ENCODE measurements at regions not wholly inside any gene's neighbourhood (a gene's known extent, or its start where the extent isn't known, plus 50 kb on each side); places are given as distances from the start of the nearest gene placed in this dataset.

DNA sequence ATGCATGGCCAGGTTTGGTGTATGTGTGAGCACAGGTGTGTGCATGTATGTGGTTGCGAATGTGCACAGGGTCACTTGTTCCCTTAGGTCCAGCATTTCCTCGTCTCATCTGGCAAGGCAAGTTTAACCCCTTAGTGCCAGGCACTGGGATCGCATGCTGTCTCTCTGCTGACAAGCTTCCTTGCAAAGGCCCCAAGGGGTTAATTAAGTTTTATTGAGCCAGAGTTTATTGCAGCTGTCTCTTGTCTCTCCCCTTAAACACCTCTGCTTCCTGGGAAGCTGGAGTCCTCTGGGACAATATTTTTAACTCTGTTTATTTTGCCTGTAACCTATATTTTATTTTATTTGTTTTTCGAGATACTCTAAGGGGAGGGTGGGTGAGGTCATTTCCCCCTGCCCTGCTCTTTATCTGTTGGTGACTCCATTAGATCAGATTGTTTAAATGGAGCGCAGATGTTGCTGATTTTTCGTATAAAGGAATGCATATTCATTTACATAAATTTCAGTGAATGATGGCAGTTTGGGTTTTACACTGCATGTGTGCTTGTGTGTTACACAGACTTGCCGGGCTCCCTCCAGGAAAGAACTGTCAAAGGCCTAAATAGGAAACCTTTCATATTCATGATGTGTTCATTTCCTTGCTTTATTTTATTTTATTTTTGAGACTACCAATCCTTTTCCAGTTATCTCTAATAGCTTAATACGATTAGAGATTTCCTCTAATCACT, 99.7 kb downstream of the CBLN1 start:
- DNase-seq: no peak

DNA sequence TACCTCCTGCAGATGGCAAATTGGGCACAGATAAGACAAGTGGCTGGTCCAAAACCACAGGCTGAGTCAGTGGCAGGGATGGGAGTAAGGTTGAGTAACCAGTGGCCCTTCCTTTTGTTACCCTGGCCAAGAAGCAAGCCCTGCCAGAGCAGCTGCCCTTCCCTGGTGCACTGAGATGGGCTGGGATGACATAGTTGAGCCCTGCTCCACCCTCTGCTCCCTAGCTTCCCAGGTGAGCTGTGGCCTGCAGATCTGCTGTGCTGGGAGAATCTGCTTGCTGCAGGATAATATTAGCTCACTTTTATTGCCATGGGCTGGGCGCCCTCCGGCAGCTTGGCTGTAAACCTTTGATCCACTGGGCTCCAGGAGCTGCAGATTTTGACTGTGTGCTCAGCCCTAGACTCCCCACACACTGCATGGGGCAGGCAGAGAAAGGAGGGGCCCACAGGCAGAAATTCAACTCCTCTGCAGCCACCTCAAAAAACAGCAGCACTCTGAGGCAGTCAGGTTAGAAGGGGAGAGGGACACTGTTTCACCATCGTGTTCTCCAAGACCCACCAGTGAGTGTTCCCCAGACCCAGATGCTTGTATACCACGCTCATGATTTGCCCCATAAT, 101.8 kb downstream of the CBLN1 start:
- H3K27ac ChIP-seq (ENCODE audit: low read length): no peak overlapping the region
- H3K9me3 ChIP-seq (ENCODE audit: control insufficient read depth, low read length): no peaks in the 10 kb centered on the region
- H3K4me1 ChIP-seq (ENCODE audit: control insufficient read depth, insufficient read depth, low read length): no peaks in the 10 kb centered on the region
- no peak for DNase-seq
- H3K27me3 ChIP-seq (ENCODE audit: control insufficient read depth, insufficient read depth): no peaks in the 10 kb centered on the region
- no peak overlapping the region for H3K4me3 ChIP-seq (ENCODE audit: low read length)
- 56% methylated on average over 4 of the region's 4 CpGs for WGBS
- ATAC-seq: no peak
- intact Hi-C loops (cut with DNase I): no loop called here

More for the DNA sequence above, 99.7 kb downstream of the CBLN1 start:
- intact Hi-C loops (cut with DNase I): no loop called here
- no peaks in the 10 kb centered on the region for H3K4me1 ChIP-seq (ENCODE audit: control insufficient read depth, insufficient read depth, low read length)
- WGBS: 30% methylated on average over 8 of the region's 8 CpGs
- no peaks in the 10 kb centered on the region for H3K27me3 ChIP-seq (ENCODE audit: control insufficient read depth, insufficient read depth)
- H3K9me3 ChIP-seq (ENCODE audit: control insufficient read depth, low read length): no peaks in the 10 kb centered on the region
- no peak for ATAC-seq
- H3K4me3 ChIP-seq (ENCODE audit: low read length): no peak overlapping the region
- no peak overlapping the region for H3K27ac ChIP-seq (ENCODE audit: low read length)

DNA sequence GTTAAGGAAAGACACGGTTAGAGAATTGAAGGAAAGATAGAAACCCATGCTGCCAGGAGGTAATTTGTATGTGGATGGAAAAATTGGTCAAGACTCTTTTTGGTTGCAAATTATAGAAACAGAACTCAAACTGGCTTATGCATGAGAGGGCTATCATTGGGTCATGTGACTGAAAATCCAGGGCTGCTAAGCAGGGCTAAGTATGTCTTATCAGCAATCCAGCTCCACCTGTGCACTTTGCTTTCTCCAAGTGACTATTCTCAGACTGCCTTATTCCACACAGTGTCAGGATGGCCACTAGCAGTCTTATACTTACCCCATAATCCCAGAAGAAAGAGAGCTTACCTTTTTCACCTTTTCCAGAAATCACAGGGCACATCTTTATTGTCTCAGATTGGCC, 113.5 kb downstream of the CBLN1 start:
- WGBS: 81% methylated on average over 1 of the region's 1 CpG
- no peak for DNase-seq
- Histone ChIP-seq H3K9me3 (ENCODE audit: control insufficient read depth, low read length) (no peaks in the 10 kb centered on the region), H3K4me3 (ENCODE audit: low read length) (no peak overlapping the region), H3K27me3 (ENCODE audit: control insufficient read depth, insufficient read depth) (peaks cover 2% of the 10 kb centered on the region), H3K4me1 (ENCODE audit: control insufficient read depth, insufficient read depth, low read length) (no peaks in the 10 kb centered on the region), H3K27ac (ENCODE audit: low read length) (no peak overlapping the region)
- intact Hi-C loops (cut with DNase I): no loop called here
- ATAC-seq: no peak

DNA sequence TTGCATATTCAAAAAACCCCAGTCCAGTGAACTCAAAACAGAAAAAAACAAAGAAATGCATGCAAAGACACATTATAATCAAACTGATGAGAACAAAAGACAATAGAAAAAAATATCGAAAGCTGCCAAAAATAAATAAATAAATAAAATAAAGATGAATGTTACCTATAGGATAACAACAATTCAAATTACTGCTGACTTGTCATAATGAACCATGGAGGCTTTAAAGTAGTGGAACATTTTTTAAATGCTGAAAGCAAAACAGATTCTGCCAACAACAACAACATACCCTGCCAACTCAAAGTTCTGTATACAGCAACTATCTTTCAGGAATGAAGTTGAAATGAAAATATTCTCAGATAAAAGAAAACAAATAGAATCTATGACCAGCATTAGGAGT, 116.6 kb downstream of the CBLN1 start:
- H3K27ac ChIP-seq (ENCODE audit: low read length): no peak overlapping the region
- no peak for DNase-seq
- whole genome bisulfite sequencing: 94% methylated on average over 1 of the region's 1 CpG
- H3K27me3 ChIP-seq (ENCODE audit: control insufficient read depth, insufficient read depth): peaks cover 2% of the 10 kb centered on the region
- no peaks in the 10 kb centered on the region for H3K4me1 ChIP-seq (ENCODE audit: control insufficient read depth, insufficient read depth, low read length)
- no peak for ATAC-seq
- H3K4me3 ChIP-seq (ENCODE audit: low read length): no peak overlapping the region
- intact Hi-C loops (cut with DNase I): no loop called here
- no peaks in the 10 kb centered on the region for H3K9me3 ChIP-seq (ENCODE audit: control insufficient read depth, low read length)

DNA sequence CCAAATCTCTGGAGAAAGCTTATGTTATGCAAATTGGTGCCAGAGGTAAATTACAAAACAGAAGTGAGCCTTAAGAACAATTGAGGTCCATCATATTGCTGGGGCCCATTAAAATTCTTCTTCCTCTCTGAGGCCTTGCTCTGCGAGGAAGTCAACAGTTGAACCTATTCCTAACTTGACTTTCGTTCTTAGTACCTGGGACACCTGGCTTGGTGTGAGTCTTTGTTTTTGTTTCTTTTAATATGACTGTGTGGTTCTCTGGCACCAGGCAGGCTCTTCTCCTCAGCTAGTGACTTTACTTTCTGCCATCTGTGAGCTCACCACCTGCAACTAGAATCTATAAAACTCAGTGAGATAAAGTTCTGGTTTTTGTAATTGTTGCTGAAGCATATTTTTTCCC, 120.4 kb downstream of the CBLN1 start:
- no peak for DNase-seq
- 79% methylated on average over 2 of the region's 2 CpGs for WGBS
- H3K27ac ChIP-seq (ENCODE audit: low read length): no peak overlapping the region
- no peaks in the 10 kb centered on the region for H3K27me3 ChIP-seq (ENCODE audit: control insufficient read depth, insufficient read depth)
- H3K4me3 ChIP-seq (ENCODE audit: low read length): no peak overlapping the region
- no peaks in the 10 kb centered on the region for H3K9me3 ChIP-seq (ENCODE audit: control insufficient read depth, low read length)
- intact Hi-C loops (cut with DNase I): no loop called here
- no peaks in the 10 kb centered on the region for H3K4me1 ChIP-seq (ENCODE audit: control insufficient read depth, insufficient read depth, low read length)
- ATAC-seq: no peak

DNA sequence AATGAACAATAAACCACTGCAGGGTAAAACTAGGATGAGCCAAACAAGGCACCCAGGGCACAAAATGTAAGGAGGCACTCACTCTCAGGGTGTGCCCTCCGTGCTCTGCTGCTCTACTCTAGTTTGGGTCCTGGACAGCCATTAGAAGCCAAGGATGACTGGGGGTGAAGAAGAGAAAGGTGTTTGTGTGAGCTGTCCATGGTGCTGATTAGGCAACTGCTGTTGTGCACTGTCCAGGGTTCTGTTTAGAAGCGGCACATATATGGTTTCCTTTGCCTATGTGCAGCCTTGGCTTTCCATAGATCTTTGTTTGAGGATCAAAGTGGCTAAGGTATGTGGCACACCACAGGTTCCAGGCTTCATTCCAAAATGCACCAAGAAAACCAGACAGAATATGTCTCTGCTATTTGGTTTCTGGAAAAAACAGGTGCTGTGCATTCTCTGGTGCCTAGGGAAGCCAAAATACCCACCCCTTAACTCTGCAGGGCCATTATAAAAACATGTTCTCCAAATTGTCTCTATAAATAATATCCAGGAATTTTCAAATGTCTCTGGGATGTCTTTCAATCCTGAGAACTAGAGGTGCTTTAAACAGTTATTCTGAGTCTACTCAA, 123.5 kb downstream of the CBLN1 start:
- 17% methylated on average over 2 of the region's 2 CpGs for WGBS
- ATAC-seq: no peak
- DNase-seq: no peak

DNA sequence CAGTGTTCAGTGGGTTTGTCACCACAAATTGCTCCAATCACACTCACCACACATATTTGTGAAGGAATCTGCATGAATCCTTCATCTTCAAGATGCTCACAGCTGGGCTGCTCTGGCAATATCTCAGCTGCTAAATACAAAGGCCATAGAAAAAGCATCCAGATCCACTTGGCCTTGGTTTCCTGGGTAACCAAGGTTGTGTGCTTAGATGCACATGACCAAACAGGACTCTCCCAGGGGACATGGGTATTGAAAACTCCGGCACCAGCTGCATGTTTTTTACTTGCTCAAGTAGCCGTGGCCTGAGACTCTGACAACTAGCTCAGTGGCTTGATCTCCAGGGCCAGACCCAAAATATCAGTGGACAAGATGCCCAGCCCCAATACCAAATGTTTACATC, 131.3 kb downstream of the CBLN1 start:
- no peak overlapping the region for H3K27ac ChIP-seq (ENCODE audit: low read length)
- DNase-seq (no peak), ATAC-seq (no peak)
- no peaks in the 10 kb centered on the region for H3K4me1 ChIP-seq (ENCODE audit: control insufficient read depth, insufficient read depth, low read length)
- no peaks in the 10 kb centered on the region for H3K27me3 ChIP-seq (ENCODE audit: control insufficient read depth, insufficient read depth)
- H3K9me3 ChIP-seq (ENCODE audit: control insufficient read depth, low read length): no peaks in the 10 kb centered on the region
- intact Hi-C loops (cut with DNase I): no loop called here
- WGBS: 36% methylated on average over 2 of the region's 2 CpGs
- H3K4me3 ChIP-seq (ENCODE audit: low read length): no peak overlapping the region

More for the DNA sequence above, 123.5 kb downstream of the CBLN1 start:
- Histone ChIP-seq H3K4me1 (ENCODE audit: control insufficient read depth, insufficient read depth, low read length) (no peaks in the 10 kb centered on the region), H3K27ac (ENCODE audit: low read length) (no peak overlapping the region), H3K27me3 (ENCODE audit: control insufficient read depth, insufficient read depth) (no peaks in the 10 kb centered on the region), H3K9me3 (ENCODE audit: control insufficient read depth, low read length) (no peaks in the 10 kb centered on the region), H3K4me3 (ENCODE audit: low read length) (no peak overlapping the region)
- intact Hi-C loops (cut with DNase I): no loop called here

DNA sequence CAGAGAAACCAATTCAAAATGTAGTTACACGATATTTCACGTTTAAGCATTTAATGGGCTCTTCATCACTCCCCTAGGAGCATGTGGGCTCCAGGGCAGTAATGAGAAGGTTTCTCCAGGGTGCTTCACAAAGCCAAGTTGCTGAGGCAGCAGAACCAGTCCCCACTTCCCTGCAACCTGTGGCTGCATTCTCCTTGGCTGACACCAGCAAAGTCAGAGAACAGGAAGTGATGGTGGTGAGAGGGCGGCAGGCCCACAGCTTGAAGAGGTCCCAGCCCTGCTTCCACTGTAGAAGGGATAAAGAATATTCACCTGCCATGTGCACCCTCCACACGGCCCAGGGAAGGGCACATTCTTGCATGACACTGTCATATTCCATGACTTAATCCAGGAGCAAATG, 133.2 kb downstream of the CBLN1 start:
- Histone ChIP-seq H3K27me3 (ENCODE audit: control insufficient read depth, insufficient read depth) (no peaks in the 10 kb centered on the region), H3K27ac (ENCODE audit: low read length) (no peak overlapping the region), H3K4me1 (ENCODE audit: control insufficient read depth, insufficient read depth, low read length) (no peaks in the 10 kb centered on the region), H3K4me3 (ENCODE audit: low read length) (no peak overlapping the region), H3K9me3 (ENCODE audit: control insufficient read depth, low read length) (no peaks in the 10 kb centered on the region)
- ATAC-seq (no peak), DNase-seq (no peak)
- intact Hi-C loops (cut with DNase I): no loop called here
- WGBS: 53% methylated on average over 4 of the region's 4 CpGs

DNA sequence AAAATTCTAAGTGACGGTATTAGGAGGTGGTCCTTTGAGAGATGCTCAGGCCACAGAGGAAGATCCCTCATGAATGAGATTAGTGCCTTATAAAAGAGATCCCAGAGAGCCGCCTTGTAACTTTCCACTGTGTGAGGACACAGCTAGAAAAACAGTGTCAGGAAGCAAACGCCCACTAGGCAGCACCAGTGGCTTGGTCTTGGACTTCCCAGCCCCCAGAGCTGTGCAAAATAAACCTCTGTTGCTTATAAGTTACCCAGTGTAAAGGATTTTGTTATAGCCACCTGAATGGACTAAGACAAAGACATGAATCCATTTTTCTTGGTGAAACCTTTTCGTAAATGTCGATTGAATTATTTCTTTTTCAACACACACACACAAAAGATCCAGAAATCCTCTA, 141.0 kb downstream of the CBLN1 start:
- no peaks in the 10 kb centered on the region for H3K9me3 ChIP-seq (ENCODE audit: control insufficient read depth, low read length)
- DNase-seq (no peak), ATAC-seq (no peak)
- no peak overlapping the region for H3K4me3 ChIP-seq (ENCODE audit: low read length)
- no peaks in the 10 kb centered on the region for H3K4me1 ChIP-seq (ENCODE audit: control insufficient read depth, insufficient read depth, low read length)
- 58% methylated on average over 5 of the region's 5 CpGs for WGBS
- intact Hi-C loops (cut with DNase I): no loop called here
- H3K27me3 ChIP-seq (ENCODE audit: control insufficient read depth, insufficient read depth): no peaks in the 10 kb centered on the region
- H3K27ac ChIP-seq (ENCODE audit: low read length): no peak overlapping the region

DNA sequence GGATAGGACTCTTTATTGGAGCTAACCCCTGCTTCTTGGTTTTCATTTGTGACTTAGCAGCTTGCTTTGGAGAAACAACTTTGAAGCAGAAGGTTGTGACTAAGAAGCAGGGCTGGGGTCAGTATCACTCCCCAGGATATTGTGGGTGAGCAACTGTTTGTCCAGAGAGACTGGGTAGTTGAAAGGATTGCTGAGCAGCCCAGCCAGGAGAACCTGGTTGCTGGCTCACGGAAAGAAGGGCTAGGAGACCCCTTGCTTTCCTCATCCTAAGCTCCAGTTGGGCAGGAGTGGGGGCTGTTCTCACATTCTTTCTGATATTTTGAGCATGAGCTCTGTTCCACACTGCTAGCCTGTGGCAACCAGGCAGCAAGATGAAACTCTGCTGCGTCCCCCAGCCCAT, 151.2 kb downstream of the CBLN1 start:
- no peaks in the 10 kb centered on the region for H3K27me3 ChIP-seq (ENCODE audit: control insufficient read depth, insufficient read depth)
- intact Hi-C loops (cut with DNase I): no loop called here
- no peaks in the 10 kb centered on the region for H3K9me3 ChIP-seq (ENCODE audit: control insufficient read depth, low read length)
- no peaks in the 10 kb centered on the region for H3K4me1 ChIP-seq (ENCODE audit: control insufficient read depth, insufficient read depth, low read length)
- no peak overlapping the region for H3K4me3 ChIP-seq (ENCODE audit: low read length)
- WGBS: 53% methylated on average over 2 of the region's 2 CpGs
- no peak for ATAC-seq
- DNase-seq: no peak
- H3K27ac ChIP-seq (ENCODE audit: low read length): no peak overlapping the region

DNA sequence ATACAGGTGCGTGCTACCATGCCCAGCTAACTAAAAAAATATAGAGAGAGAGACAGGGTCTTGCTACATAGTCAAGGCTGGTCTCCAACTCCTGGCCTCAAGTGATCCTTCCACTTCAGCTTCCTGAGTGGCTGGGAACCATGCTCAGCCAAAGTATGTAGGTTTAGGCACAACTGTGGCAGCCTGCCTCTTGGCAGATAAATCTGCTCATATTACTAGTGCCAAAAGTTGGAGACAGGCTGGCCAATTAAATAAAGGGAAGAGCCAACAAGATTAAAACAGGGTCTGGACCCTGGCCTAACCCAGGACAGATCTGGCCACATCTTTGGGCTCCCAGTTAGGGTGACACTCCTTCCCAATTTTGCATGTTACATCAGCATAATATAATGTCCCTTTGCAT, 151.7 kb downstream of the CBLN1 start:
- DNase-seq (peak in 1 of 3 donors; percentile 8), ATAC-seq (peak in 1 of 2 donors; percentile 59)
- Histone ChIP-seq H3K4me3 (ENCODE audit: low read length) (no peak overlapping the region), H3K27me3 (ENCODE audit: control insufficient read depth, insufficient read depth) (no peaks in the 10 kb centered on the region), H3K27ac (ENCODE audit: low read length) (no peak overlapping the region), H3K9me3 (ENCODE audit: control insufficient read depth, low read length) (no peaks in the 10 kb centered on the region), H3K4me1 (ENCODE audit: control insufficient read depth, insufficient read depth, low read length) (no peaks in the 10 kb centered on the region)
- intact Hi-C loops (cut with DNase I): no loop called here
- WGBS: 55% methylated on average over 1 of the region's 1 CpG
